Mucosa of descending colon (tissue), 3 donors: ENCODE measurements at regions not wholly inside any gene's neighbourhood (a gene's known extent, or its start where the extent isn't known, plus 50 kb on each side); places are given as distances from the start of the nearest gene placed in this dataset.

Source experiments
- ATAC-seq: fragments of 200-7000 bp; cut with Tn5 transposase; one replicate; pipeline ENCODE4 v1.9.1; 2020; ENCODE audit warnings: mild to moderate bottlenecking, moderate library complexity
- DNase-seq, 3 donors: peaks; one replicate each; pipeline ENCODE4 v3.0.0-alpha.2; 2020
- H3K36me3 ChIP-seq: fragments of 200-600 bp; one replicate; pipeline ENCODE4 v1.8.0; 2021; ENCODE audit warnings: low read depth, mild to moderate bottlenecking
- H3K4me1 ChIP-seq: fragments of 200-600 bp; one replicate; pipeline ENCODE4 v1.8.0; 2021; ENCODE audit warnings: low read depth, mild to moderate bottlenecking
- H3K4me3 ChIP-seq: fragments of 200-600 bp; one replicate; pipeline ENCODE4 v1.8.0; 2021; ENCODE audit warnings: mild to moderate bottlenecking
- H3K9me3 ChIP-seq: fragments of 200-600 bp; one replicate; pipeline ENCODE4 v1.8.0; 2021; ENCODE audit warnings: mild to moderate bottlenecking
- CTCF ChIP-seq: fragments of 200-600 bp; IDR thresholded peaks from one replicate; pipeline ENCODE4 v1.8.0; 2022; ENCODE audit warnings: antibody characterized with exemption, mild to moderate bottlenecking
- intact Hi-C, 2 donors: fragments of 100-400 bp; cut with DNase I in 1 of 2; cut with micrococcal nuclease in 1 of 2; formaldehyde crosslinking; loops; one replicate each; pipeline versions ENCODE4 v1.11.0 to v1.11.1; 2022; cut with DNase I, micrococcal nuclease
- donor health status: DM: no; HTN: no; CAD: no; lungs with moderate emphysema.
- donor health status: DM: no; HTN: no; CAD: no.
- donor health status: DM: no; HTN: yes; CAD: no.

DNA sequence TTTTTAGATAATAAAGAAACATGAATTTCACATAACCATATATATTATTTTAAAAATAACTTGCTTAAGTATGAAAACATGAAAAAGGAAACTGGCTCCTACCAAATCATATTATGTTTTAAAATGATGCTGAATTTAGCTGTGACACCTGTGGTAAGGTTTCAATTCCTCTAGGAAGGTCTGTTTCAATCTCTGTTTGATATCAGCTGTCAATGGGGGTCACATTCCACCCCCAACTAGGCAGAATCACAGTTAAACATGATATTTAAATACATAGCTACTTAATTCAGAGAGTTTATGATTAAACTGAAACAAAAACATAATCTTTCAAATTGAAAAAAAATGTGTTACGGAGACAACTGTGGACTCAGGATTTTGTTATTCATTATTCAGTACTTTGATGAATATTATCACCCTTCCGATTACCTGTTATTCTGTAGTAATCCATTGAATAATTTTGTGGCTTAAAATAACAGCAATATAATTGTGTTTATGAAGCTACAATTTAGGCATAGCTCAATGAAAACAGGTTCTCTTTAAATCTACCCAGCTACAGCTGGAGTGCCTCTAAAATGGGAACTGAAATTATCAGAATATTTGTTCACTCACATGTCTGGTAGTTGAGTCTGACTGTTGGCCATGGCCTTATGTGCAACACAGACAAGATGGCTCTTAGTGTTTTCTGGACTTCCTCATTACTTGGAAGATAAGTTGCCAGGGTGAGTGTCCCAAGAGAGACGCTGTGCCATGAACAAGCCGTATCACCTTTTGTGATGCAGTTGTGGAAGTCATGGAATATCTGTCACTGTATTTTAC is 244.6 kb upstream of the ANO3 start:
- ATAC-seq (no peak), DNase-seq (no peak)
- no peaks in the 10 kb centered on the region for H3K36me3 ChIP-seq
- no peak for TF ChIP-seq CTCF
- H3K9me3 ChIP-seq = no peaks in the 10 kb centered on the region
- H3K4me3 ChIP-seq = no peak overlapping the region
- intact Hi-C loops = no loop called here
- no peaks in the 10 kb centered on the region for H3K4me1 ChIP-seq

DNA sequence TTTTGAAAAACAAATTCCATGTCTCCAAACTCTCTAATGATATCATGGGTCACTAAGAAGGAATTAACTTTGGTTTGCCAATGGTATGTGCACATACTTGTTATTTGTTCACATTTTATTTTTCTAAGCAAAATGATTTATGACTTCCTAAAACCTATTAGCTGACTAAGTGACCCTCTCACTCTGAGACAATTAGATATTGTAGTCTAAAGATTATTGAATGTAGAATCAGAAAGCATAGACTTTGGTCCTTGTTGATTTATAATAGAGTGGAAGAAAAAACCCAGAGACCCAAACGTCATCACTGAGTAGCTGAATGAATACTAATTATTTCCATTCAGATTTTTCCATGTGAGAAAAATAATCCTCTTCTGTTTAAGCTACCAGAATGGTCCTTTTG is 243.5 kb upstream of the ANO3 start:
- no peak for DNase-seq
- intact Hi-C loops = no loop called here
- ATAC-seq = no peak
- no peak overlapping the region for H3K4me3 ChIP-seq
- H3K9me3 ChIP-seq = no peaks in the 10 kb centered on the region
- no peak for TF ChIP-seq CTCF
- no peaks in the 10 kb centered on the region for H3K4me1 ChIP-seq
- no peaks in the 10 kb centered on the region for H3K36me3 ChIP-seq

- Histone ChIP-seq H3K4me1 (no peaks in the 10 kb centered on the region), H3K36me3 (no peaks in the 10 kb centered on the region), H3K4me3 (no peak overlapping the region), H3K9me3 (no peaks in the 10 kb centered on the region)
- DNase-seq (no peak), ATAC-seq (no peak)
- no peak for TF ChIP-seq CTCF
- intact Hi-C loops = no loop called here
Observed at GRCh38 chr11:26090651-26091050, 241.3 kb upstream of the ANO3 start.

DNA sequence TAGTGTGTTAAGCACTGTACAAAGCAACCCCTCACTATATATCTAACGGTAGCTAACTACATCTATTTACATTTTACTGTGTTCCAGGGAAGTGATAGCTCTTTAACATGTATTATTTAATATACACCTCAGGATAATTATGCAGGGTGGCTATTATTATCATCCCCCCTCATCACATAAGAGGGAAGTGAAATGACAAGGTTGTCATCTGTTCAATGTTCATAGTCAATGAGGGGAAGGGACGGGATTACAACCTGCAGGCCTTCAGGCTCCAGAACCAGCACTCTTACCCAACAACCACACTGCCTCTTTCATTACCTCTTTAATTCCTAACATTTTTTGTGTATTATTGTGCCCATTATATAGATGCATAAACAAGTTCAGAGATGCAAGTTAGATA is 238.7 kb upstream of the ANO3 start:
- TF ChIP-seq CTCF = no peak
- DNase-seq (no peak), ATAC-seq (no peak)
- no peaks in the 10 kb centered on the region for H3K9me3 ChIP-seq
- no peaks in the 10 kb centered on the region for H3K36me3 ChIP-seq
- H3K4me1 ChIP-seq = no peaks in the 10 kb centered on the region
- no peak overlapping the region for H3K4me3 ChIP-seq
- intact Hi-C loops = no loop called here

DNA sequence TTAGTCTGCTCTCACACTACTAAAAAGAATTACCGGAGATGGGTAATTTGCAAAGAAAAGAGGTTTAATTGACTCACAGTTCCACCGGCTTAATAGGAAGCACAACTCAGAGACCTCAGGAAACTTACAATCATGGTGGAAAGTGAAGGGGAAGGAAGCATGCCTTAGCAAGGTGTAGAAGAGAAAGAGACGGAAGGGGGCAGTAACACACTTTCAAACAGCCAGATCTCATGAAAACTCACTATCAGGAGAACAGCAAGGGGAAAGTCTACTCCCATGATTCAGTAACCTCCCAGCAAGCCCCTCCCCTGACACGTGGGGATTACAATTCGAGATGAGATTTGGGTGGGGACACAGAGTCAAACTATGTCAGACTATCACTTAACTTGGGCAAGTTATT is 236.6 kb upstream of the ANO3 start:
- H3K9me3 ChIP-seq = no peaks in the 10 kb centered on the region
- DNase-seq = no peak
- no peaks in the 10 kb centered on the region for H3K36me3 ChIP-seq
- H3K4me1 ChIP-seq = no peaks in the 10 kb centered on the region
- intact Hi-C loops = no loop called here
- no peak overlapping the region for H3K4me3 ChIP-seq
- no peak for ATAC-seq
- no peak for TF ChIP-seq CTCF

DNA sequence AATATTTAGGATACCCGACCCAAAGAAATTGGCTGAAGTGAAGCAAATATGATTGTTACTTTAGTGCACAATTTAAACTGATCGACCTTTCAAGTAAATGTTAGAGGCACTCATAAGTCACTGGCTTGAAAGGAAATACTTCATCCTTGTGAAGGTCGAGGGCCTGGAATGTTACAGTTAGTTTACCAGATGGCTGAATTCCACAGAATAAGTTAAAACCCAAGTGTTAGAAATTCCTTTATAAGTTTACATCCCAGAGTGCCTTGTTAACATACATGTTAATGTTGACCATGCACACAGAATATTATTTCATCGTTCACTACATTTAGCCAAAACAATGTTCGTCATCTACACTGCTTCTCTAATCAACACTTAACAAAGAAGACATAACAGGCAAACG is 235.5 kb upstream of the ANO3 start:
- Histone ChIP-seq H3K36me3 (no peaks in the 10 kb centered on the region), H3K9me3 (no peaks in the 10 kb centered on the region), H3K4me3 (no peak overlapping the region), H3K4me1 (no peaks in the 10 kb centered on the region)
- ATAC-seq = no peak
- no peak for DNase-seq
- intact Hi-C loops = no loop called here
- no peak for TF ChIP-seq CTCF
